ENCODE measurements at regions not wholly inside any gene's neighbourhood (a gene's known extent, or its start where the extent isn't known, plus 50 kb on each side); places are given as distances from the start of the nearest gene placed in this dataset.
"Not testable (repeated sequence)": the region's sequence is repeated elsewhere in the genome, so short reads cannot be mapped to it uniquely, and the experiment has no call there.

GRCh38 chr9:7636838-7637467 lies 162.6 kb downstream of the DMAC1 start:
- Histone ChIP-seq H4K20me1 (ENCODE audit: insufficient read depth, low read length) (no peaks in the 10 kb centered on the region), H3K79me2 (ENCODE audit: insufficient read depth, low read depth, low read length) (no peaks in the 10 kb centered on the region), H2AFZ (ENCODE audit: low read length) (no peak overlapping the region), H3K9me2 (ENCODE audit: insufficient read depth, low read length) (no peaks in the 10 kb centered on the region), H3K36me3 (ENCODE audit: insufficient read depth, low read length) (no peaks in the 10 kb centered on the region), H3K27ac (ENCODE audit: low read depth, low read length, poor library complexity, severe bottlenecking) (no peak overlapping the region), H3K9me3 (ENCODE audit: low read length) (no peaks in the 10 kb centered on the region), H3K4me2 (ENCODE audit: low read length) (no peak overlapping the region), H3K4me1 (ENCODE audit: insufficient read depth, low read length, poor library complexity, severe bottlenecking) (no peaks in the 10 kb centered on the region), H3K4me3 (ENCODE audit: low read depth, low read length, poor library complexity, severe bottlenecking) (no peak overlapping the region)
- no TSS peak for BruUV-seq (replicated peaks)
- DNase-seq (ENCODE audit: low spot score), result no peak
- intact Hi-C loops (cut with micrococcal nuclease; ENCODE audit: unreplicated experiment), result no loop called here
- CTCF ChIA-PET (ENCODE audit: unreplicated experiment), result no interaction called here
- POLR2A ChIA-PET, result no interaction called here
- TF ChIP-seq CTCF (conservative IDR thresholded peaks at IDR 0.05; ENCODE audit: low read length), result no peak
- no peak for TF ChIP-seq EZH2phosphoT487 (IDR thresholded peaks at IDR 0.05; ENCODE audit: borderline replicate concordance, low read depth, low read length)

GRCh38 chr9:7636309-7636708 lies 163.3 kb downstream of the DMAC1 start:
- Histone ChIP-seq H3K4me2 (ENCODE audit: low read length) (no peak overlapping the region), H2AFZ (ENCODE audit: low read length) (no peak overlapping the region), H3K79me2 (ENCODE audit: insufficient read depth, low read depth, low read length) (no peaks in the 10 kb centered on the region), H3K4me3 (ENCODE audit: low read depth, low read length, poor library complexity, severe bottlenecking) (no peak overlapping the region), H3K9me2 (ENCODE audit: insufficient read depth, low read length) (no peaks in the 10 kb centered on the region), H3K4me1 (ENCODE audit: insufficient read depth, low read length, poor library complexity, severe bottlenecking) (no peaks in the 10 kb centered on the region), H3K9me3 (ENCODE audit: low read length) (no peaks in the 10 kb centered on the region), H4K20me1 (ENCODE audit: insufficient read depth, low read length) (no peaks in the 10 kb centered on the region), H3K36me3 (ENCODE audit: insufficient read depth, low read length) (no peaks in the 10 kb centered on the region), H3K27ac (ENCODE audit: low read depth, low read length, poor library complexity, severe bottlenecking) (no peak overlapping the region)
- intact Hi-C loops (cut with micrococcal nuclease; ENCODE audit: unreplicated experiment), result no loop called here
- POLR2A ChIA-PET, result no interaction called here
- DNase-seq (ENCODE audit: low spot score), result no peak
- TF ChIP-seq CTCF (conservative IDR thresholded peaks at IDR 0.05; ENCODE audit: low read length) (no peak), EZH2phosphoT487 (IDR thresholded peaks at IDR 0.05; ENCODE audit: borderline replicate concordance, low read depth, low read length) (no peak)
- no TSS peak for BruUV-seq (replicated peaks)
- CTCF ChIA-PET (ENCODE audit: unreplicated experiment), result no interaction called here

GRCh38 chr9:7626571-7627029 lies 173.0 kb downstream of the DMAC1 start:
- BruUV-seq (replicated peaks); H4K20me1 ChIP-seq (ENCODE audit: insufficient read depth, low read length); H3K4me2 ChIP-seq (ENCODE audit: low read length); CTCF ChIA-PET (ENCODE audit: unreplicated experiment); POLR2A ChIA-PET; H3K36me3 ChIP-seq (ENCODE audit: insufficient read depth, low read length); H3K4me3 ChIP-seq (ENCODE audit: low read depth, low read length, poor library complexity, severe bottlenecking); H3K9me3 ChIP-seq (ENCODE audit: low read length); H3K4me1 ChIP-seq (ENCODE audit: insufficient read depth, low read length, poor library complexity, severe bottlenecking); H3K79me2 ChIP-seq (ENCODE audit: insufficient read depth, low read depth, low read length); H2AFZ ChIP-seq (ENCODE audit: low read length); H3K27ac ChIP-seq (ENCODE audit: low read depth, low read length, poor library complexity, severe bottlenecking); H3K9me2 ChIP-seq (ENCODE audit: insufficient read depth, low read length); intact Hi-C loops (cut with micrococcal nuclease; ENCODE audit: unreplicated experiment): not testable (repeated sequence)
- DNase-seq (ENCODE audit: low spot score), result peak; percentile 5
